OCI-LY7 (cell line): ENCODE measurements at regions not wholly inside any gene's neighbourhood (a gene's known extent, or its start where the extent isn't known, plus 50 kb on each side); places are given as distances from the start of the nearest gene placed in this dataset.

Experiments
- BruUV-seq: library from RNA; stranded (reverse); fragments of 400-500 nt; replicated peaks from 2 replicates; lab custom pipeline; 2021; lab: Mats Ljungman, UMichigan
- CTCF ChIA-PET: fragments of 300-600 bp; sonication (Branson Sonifier 250); formaldehyde crosslinking; loops from one replicate; lab custom pipeline; 2022; ENCODE audit warnings: antibody characterized with exemption; ENCODE audit not compliant: unreplicated experiment; lab: Charles Lee
- POLR2A ChIA-PET: fragments of 300-600 bp; sonication (Branson Sonifier 250); formaldehyde crosslinking; loops from one replicate; lab custom pipeline; 2022; ENCODE audit warnings: antibody characterized with exemption; lab: Charles Lee
- DNase-seq: peaks from one replicate; pipeline ENCODE4 v3.0.0-alpha.2; 2015; ENCODE audit warnings: low spot score
- H2AFZ ChIP-seq: fragments of 200-600 bp; sonication (generic), shearing (Covaris generic); 2 replicates; pipeline ENCODE4 v1.6.1; 2014; ENCODE audit warnings: mild to moderate bottlenecking, antibody characterized with exemption, low read length, moderate library complexity
- H3K27ac ChIP-seq: fragments of 200-600 bp; sonication (generic); 2 replicates; pipeline ENCODE4 v1.5.1; 2014; ENCODE audit warnings: mixed run types, low read depth, mild to moderate bottlenecking, moderate library complexity, low read length, inconsistent platforms; ENCODE audit not compliant: poor library complexity, severe bottlenecking
- H3K36me3 ChIP-seq: fragments of 200-600 bp; sonication (generic); 2 replicates; pipeline ENCODE4 v1.6.1; 2014; ENCODE audit warnings: mild to moderate bottlenecking, antibody characterized with exemption, low read length, moderate library complexity, mixed read lengths; ENCODE audit not compliant: insufficient read depth
- H3K4me1 ChIP-seq: fragments of 200-600 bp; sonication (generic); 2 replicates; pipeline ENCODE4 v1.5.1; 2014; ENCODE audit warnings: mild to moderate bottlenecking, low read length; ENCODE audit not compliant: insufficient read depth, poor library complexity, severe bottlenecking
- H3K4me2 ChIP-seq: fragments of 200-600 bp; sonication (generic); 2 replicates; pipeline ENCODE4 v1.6.1; 2014; ENCODE audit warnings: mild to moderate bottlenecking, low read length
- H3K4me3 ChIP-seq: fragments of 200-600 bp; sonication (generic); 2 replicates; pipeline ENCODE4 v1.5.1; 2014; ENCODE audit warnings: mild to moderate bottlenecking, low read depth, low read length; ENCODE audit not compliant: poor library complexity, severe bottlenecking
- H3K79me2 ChIP-seq: fragments of 200-600 bp; sonication (generic); 2 replicates; pipeline ENCODE4 v1.6.1; 2016; ENCODE audit warnings: low read depth, mild to moderate bottlenecking, low read length, moderate library complexity, mixed read lengths; ENCODE audit not compliant: insufficient read depth
- H3K9me2 ChIP-seq: fragments of 200-600 bp; sonication (generic); 2 replicates; pipeline ENCODE4 v1.6.1; 2016; ENCODE audit warnings: mild to moderate bottlenecking, low read length, mixed read lengths; ENCODE audit not compliant: insufficient read depth
- H3K9me3 ChIP-seq: fragments of 200-600 bp; sonication (generic); 2 replicates; pipeline ENCODE4 v1.6.1; 2014; ENCODE audit warnings: mild to moderate bottlenecking, mixed run types, low read length, mixed read lengths
- H4K20me1 ChIP-seq: fragments of 200-600 bp; sonication (generic); 2 replicates; pipeline ENCODE4 v1.6.1; 2014; ENCODE audit warnings: mild to moderate bottlenecking, antibody characterized with exemption, low read length, moderate library complexity, mixed read lengths; ENCODE audit not compliant: insufficient read depth
- CTCF ChIP-seq: fragments of 200-600 bp; sonication (generic); conservative IDR thresholded peaks from 2 replicates; pipeline ENCODE4 v1.5.1; 2014; ENCODE audit warnings: mild to moderate bottlenecking, antibody characterized with exemption, low read length, moderate library complexity, mixed read lengths
- EZH2phosphoT487 ChIP-seq: fragments of 200-600 bp; sonication (generic); IDR thresholded peaks from 2 replicates; pipeline ENCODE4 v1.6.1; 2018; ENCODE audit warnings: low read depth, borderline replicate concordance, mild to moderate bottlenecking, mixed run types, antibody characterized with exemption, low read length, moderate library complexity, mixed read lengths
- intact Hi-C: fragments of 100-400 bp; cut with micrococcal nuclease; formaldehyde crosslinking; loops from one replicate; pipeline ENCODE4 v1.10.0; 2022; ENCODE audit not compliant: unreplicated experiment

GRCh38 chr11:106177311-106177710 is 99.8 kb downstream of the AASDHPPT start:
- DNase-seq, result no peak
- TF ChIP-seq EZH2phosphoT487 (no peak), CTCF (no peak)
- no TSS peak for BruUV-seq
- Histone ChIP-seq H3K9me2 (no peaks in the 10 kb centered on the region), H3K36me3 (no peaks in the 10 kb centered on the region), H3K4me1 (no peaks in the 10 kb centered on the region), H3K4me2 (no peak overlapping the region), H3K9me3 (no peaks in the 10 kb centered on the region), H4K20me1 (no peaks in the 10 kb centered on the region), H3K27ac (no peak overlapping the region), H2AFZ (no peak overlapping the region), H3K4me3 (no peak overlapping the region), H3K79me2 (no peaks in the 10 kb centered on the region)
- ChIA-PET POLR2A (no interaction called here), CTCF (interaction anchor here (0.6 kb wide), 1 partner anchor 24 kb away, joined by 3 read pairs; no protein-coding TSS in a partner anchor)
- intact Hi-C loops, result no loop called here

- no peak overlapping the region for H2AFZ ChIP-seq
- no peaks in the 10 kb centered on the region for H4K20me1 ChIP-seq
- H3K9me3 ChIP-seq, result no peaks in the 10 kb centered on the region
- no peak overlapping the region for H3K4me2 ChIP-seq
- no TSS peak for BruUV-seq
- intact Hi-C loops, result no loop called here
- POLR2A ChIA-PET, result no interaction called here
- H3K36me3 ChIP-seq, result no peaks in the 10 kb centered on the region
- H3K79me2 ChIP-seq, result no peaks in the 10 kb centered on the region
- TF ChIP-seq EZH2phosphoT487 (no peak), CTCF (no peak)
- H3K27ac ChIP-seq, result no peak overlapping the region
- H3K4me3 ChIP-seq, result no peak overlapping the region
- no peak for DNase-seq
- CTCF ChIA-PET, result no interaction called here
- no peaks in the 10 kb centered on the region for H3K4me1 ChIP-seq
- no peaks in the 10 kb centered on the region for H3K9me2 ChIP-seq
These were observed 100.9 kb downstream of the AASDHPPT start for GRCh38 chr11:106178361-106178760.

GRCh38 chr11:106179048-106179447 is 101.6 kb downstream of the AASDHPPT start:
- H3K9me3 ChIP-seq, result no peaks in the 10 kb centered on the region
- no peak overlapping the region for H3K4me2 ChIP-seq
- BruUV-seq, result no TSS peak
- POLR2A ChIA-PET, result no interaction called here
- CTCF ChIA-PET, result no interaction called here
- no peak overlapping the region for H3K27ac ChIP-seq
- no peak overlapping the region for H2AFZ ChIP-seq
- TF ChIP-seq CTCF (no peak), EZH2phosphoT487 (no peak)
- H3K79me2 ChIP-seq, result no peaks in the 10 kb centered on the region
- H4K20me1 ChIP-seq, result no peaks in the 10 kb centered on the region
- H3K4me3 ChIP-seq, result no peak overlapping the region
- intact Hi-C loops, result no loop called here
- H3K36me3 ChIP-seq, result no peaks in the 10 kb centered on the region
- no peaks in the 10 kb centered on the region for H3K9me2 ChIP-seq
- H3K4me1 ChIP-seq, result no peaks in the 10 kb centered on the region
- DNase-seq, result no peak
